Spinal cord (tissue), 9 donors: ENCODE measurements at regions not wholly inside any gene's neighbourhood (a gene's known extent, or its start where the extent isn't known, plus 50 kb on each side); places are given as distances from the start of the nearest gene placed in this dataset.

Source experiments
- DNase-seq, 6 donors: peaks; one replicate each; pipeline versions ENCODE4 v3.0.0 to v3.0.0-alpha.2; 2013 to 2015; ENCODE audit warnings: low spot score in 6 of 6, low read depth in 4 of 6
- H3K27ac ChIP-seq: one replicate; pipeline ENCODE4 v1.5.1; 2013; ENCODE audit warnings: low read depth, low read length, control low read depth
- H3K27me3 ChIP-seq: one replicate; pipeline ENCODE4 v1.6.1; 2013; ENCODE audit warnings: low read length; ENCODE audit not compliant: control insufficient read depth, insufficient read depth
- H3K36me3 ChIP-seq: one replicate; pipeline ENCODE4 v1.6.1; 2013; ENCODE audit warnings: low read length; ENCODE audit not compliant: control insufficient read depth, insufficient read depth
- H3K4me1 ChIP-seq: one replicate; pipeline ENCODE4 v1.6.1; 2013; ENCODE audit warnings: low read length; ENCODE audit not compliant: control insufficient read depth, insufficient read depth
- H3K4me3 ChIP-seq: one replicate; pipeline ENCODE4 v1.5.1; 2013; ENCODE audit warnings: low read depth, low read length, control low read depth
- H3K9me3 ChIP-seq: one replicate; pipeline ENCODE4 v1.6.1; 2013; ENCODE audit warnings: low read length; ENCODE audit not compliant: control insufficient read depth, insufficient read depth
- WGBS: methylation state at CpG from one replicate; pipeline ENCODE4 v1.1.5; 2013; ENCODE audit warnings: missing lambda C conversion rate; ENCODE audit not compliant: insufficient coverage; 5-methylcytosine and 5-hydroxymethylcytosine counted together
- donor health status: healthy.

DNA sequence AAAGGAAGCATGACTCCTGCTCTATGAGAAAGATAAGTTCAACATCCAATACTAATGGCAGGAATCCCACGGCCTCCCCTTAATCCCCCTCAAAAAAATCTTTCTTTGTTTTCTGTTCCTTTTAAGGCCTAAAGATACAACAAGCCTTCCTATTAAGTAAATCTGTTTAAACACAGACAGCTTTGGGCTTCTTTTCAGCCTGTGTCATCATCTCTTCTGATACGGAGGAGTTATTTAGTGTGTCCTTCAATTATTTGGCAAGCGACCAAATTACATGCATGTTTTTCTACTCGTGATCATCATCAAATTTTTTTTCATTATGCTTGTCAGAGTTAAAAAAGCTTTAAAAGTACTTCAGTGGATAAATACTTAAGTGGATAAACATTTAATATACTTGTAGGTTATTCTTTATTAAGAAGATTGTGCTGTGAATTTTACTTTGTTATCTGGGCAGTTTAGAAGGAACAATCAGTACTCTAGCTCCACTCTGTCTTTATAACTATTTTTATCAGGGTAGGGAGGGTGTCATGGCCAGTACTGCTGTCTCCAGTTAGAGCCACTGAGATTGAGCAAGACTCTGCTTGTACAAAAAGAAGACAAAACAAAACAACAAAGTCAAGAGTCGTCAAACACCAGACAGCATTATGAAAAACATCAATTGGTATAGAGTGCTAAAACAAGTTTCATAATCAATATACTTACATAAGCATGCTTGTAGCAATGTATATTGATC lies 210.7 kb downstream of the PRR32 start:
- Histone ChIP-seq H3K36me3 (no peaks in the 10 kb centered on the region), H3K9me3 (no peaks in the 10 kb centered on the region), H3K4me3 (no peak overlapping the region), H3K27ac (no peak overlapping the region), H3K27me3 (no peaks in the 10 kb centered on the region), H3K4me1 (no peaks in the 10 kb centered on the region)
- DNase-seq, result peak in 2 of 6 donors; percentile 1 to 2
- no CpG with 5 or more reads among the region's 5 CpGs for WGBS

GRCh38 chrX:127037159-127037558 lies 217.6 kb downstream of the PRR32 start:
- Histone ChIP-seq H3K9me3 (no peaks in the 10 kb centered on the region), H3K27ac (no peak overlapping the region), H3K27me3 (no peaks in the 10 kb centered on the region), H3K36me3 (no peaks in the 10 kb centered on the region), H3K4me3 (no peak overlapping the region), H3K4me1 (no peaks in the 10 kb centered on the region)
- WGBS, result no CpG with 5 or more reads among the region's 2 CpGs
- DNase-seq, result no peak

- no peaks in the 10 kb centered on the region for H3K4me1 ChIP-seq
- no peaks in the 10 kb centered on the region for H3K9me3 ChIP-seq
- no CpG with 5 or more reads among the region's 1 CpG for WGBS
- no peaks in the 10 kb centered on the region for H3K27me3 ChIP-seq
- H3K36me3 ChIP-seq, result no peaks in the 10 kb centered on the region
- DNase-seq, result peak in 2 of 6 donors; percentile 13 to 18
- H3K27ac ChIP-seq, result no peak overlapping the region
- H3K4me3 ChIP-seq, result no peak overlapping the region
Measured at GRCh38 chrX:127038065-127038464, 218.5 kb downstream of the PRR32 start.

- Histone ChIP-seq H3K9me3 (no peaks in the 10 kb centered on the region), H3K27me3 (no peaks in the 10 kb centered on the region), H3K4me3 (no peak overlapping the region), H3K4me1 (no peaks in the 10 kb centered on the region), H3K27ac (no peak overlapping the region), H3K36me3 (no peaks in the 10 kb centered on the region)
- DNase-seq, result no peak
- WGBS, result 60% methylated on average over 1 of the region's 3 CpGs
Measured at GRCh38 chrX:127057891-127058619, 238.5 kb downstream of the PRR32 start.

DNA sequence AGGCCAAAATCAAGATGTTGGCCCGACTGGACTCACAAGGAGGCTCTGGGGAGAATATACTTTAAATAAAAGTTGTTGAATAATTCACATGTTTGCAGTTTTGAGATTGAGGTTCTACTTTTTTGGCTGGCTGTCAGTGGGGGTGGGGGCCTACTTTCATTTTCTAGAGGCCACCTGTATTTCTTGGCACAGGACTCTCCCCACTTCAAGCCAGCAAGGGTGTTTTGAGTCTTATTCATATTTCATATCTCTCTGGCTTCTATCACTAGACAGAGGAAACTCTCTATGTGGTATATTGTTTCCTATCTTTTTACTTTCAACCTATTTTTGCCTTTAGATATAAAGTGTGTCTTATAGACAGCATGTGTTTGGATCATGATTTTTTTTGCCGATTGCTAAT lies 266.4 kb downstream of the PRR32 start:
- WGBS, result no CpG with 5 or more reads among the region's 2 CpGs
- Histone ChIP-seq H3K27ac (no peak overlapping the region), H3K27me3 (no peaks in the 10 kb centered on the region), H3K9me3 (no peaks in the 10 kb centered on the region), H3K4me3 (no peak overlapping the region), H3K4me1 (no peaks in the 10 kb centered on the region), H3K36me3 (no peaks in the 10 kb centered on the region)
- DNase-seq, result peak in 1 of 6 donors; percentile 1

DNA sequence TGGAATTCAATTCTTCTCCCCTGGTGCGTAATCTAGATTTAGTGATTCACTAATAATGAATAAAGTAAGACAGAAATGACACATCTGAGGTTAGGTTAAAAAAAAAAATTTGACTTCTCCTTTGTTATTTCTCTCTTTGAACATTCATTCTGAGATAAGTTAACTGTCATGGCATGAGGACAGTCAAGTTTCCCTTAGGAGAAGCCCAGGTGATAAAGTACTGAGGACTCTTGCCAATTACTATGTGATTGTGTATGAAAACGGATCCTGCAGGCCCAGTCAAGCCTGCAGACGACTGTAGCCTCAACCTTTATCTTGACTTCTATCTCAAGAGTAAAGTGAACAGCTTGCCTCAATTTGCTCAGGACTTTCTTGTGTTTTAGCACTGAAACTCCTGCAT lies 293.2 kb downstream of the PRR32 start:
- no peak overlapping the region for H3K27ac ChIP-seq
- H3K4me1 ChIP-seq, result no peaks in the 10 kb centered on the region
- H3K4me3 ChIP-seq, result no peak overlapping the region
- no peaks in the 10 kb centered on the region for H3K36me3 ChIP-seq
- H3K27me3 ChIP-seq, result no peaks in the 10 kb centered on the region
- peaks cover 4% of the 10 kb centered on the region for H3K9me3 ChIP-seq
- 25% methylated on average over 1 of the region's 3 CpGs for WGBS
- no peak for DNase-seq

DNA sequence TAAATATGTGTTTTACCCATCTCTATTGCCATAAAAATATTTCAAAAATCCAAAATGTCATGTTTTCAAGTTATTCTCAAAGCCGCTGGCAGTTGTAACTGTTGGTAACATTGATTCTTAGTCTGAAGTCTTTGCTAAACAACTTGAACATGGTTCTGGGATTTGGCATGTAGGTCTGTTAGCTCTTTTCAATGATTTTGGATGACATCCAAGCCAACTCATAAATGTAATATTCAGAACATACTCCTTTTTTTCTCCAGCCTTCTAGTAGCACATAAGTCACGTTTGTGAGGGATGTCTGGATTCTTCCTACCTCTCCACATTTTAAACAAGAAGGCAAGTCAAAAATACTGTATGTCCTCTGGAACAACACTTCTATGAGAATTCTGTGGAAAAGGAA lies 305.3 kb downstream of the PRR32 start:
- Histone ChIP-seq H3K27ac (no peak overlapping the region), H3K36me3 (no peaks in the 10 kb centered on the region), H3K9me3 (no peaks in the 10 kb centered on the region), H3K4me3 (no peak overlapping the region), H3K27me3 (no peaks in the 10 kb centered on the region), H3K4me1 (no peaks in the 10 kb centered on the region)
- peak in 2 of 6 donors; percentile 2 to 38 for DNase-seq
- WGBS, result no CpG with 5 or more reads among the region's 2 CpGs

DNA sequence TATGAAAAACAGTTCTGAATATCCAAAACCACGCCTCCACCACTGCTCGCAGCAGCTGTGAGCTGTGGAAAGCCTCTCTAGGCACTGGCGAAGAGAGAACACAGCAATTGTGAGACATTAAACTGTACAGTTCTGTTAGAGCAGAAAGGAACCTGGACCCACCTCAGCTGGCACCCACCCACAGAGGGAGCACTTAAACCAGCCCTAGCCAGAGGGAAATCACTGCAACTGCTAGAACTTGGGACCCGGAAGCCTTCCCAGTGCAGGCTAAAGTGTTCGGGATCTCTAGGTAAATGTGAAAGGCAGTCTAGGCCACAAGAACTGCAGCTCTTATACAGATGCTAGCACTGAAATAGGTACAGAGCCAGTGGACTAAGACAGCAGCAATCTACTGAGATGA lies 308.8 kb downstream of the PRR32 start:
- DNase-seq, result no peak
- 97% methylated on average over 3 of the region's 5 CpGs for WGBS
- Histone ChIP-seq H3K4me3 (no peak overlapping the region), H3K36me3 (no peaks in the 10 kb centered on the region), H3K27me3 (no peaks in the 10 kb centered on the region), H3K9me3 (no peaks in the 10 kb centered on the region), H3K27ac (no peak overlapping the region), H3K4me1 (no peaks in the 10 kb centered on the region)

- DNase-seq, result no peak
- no peaks in the 10 kb centered on the region for H3K27me3 ChIP-seq
- H3K36me3 ChIP-seq, result no peaks in the 10 kb centered on the region
- WGBS, result 77% methylated on average over 1 of the region's 2 CpGs
- no peaks in the 10 kb centered on the region for H3K9me3 ChIP-seq
- no peak overlapping the region for H3K27ac ChIP-seq
- H3K4me3 ChIP-seq, result no peak overlapping the region
- no peaks in the 10 kb centered on the region for H3K4me1 ChIP-seq
Measured at GRCh38 chrX:127129510-127129909, 310.0 kb downstream of the PRR32 start.

GRCh38 chrX:127138218-127138617 lies 318.7 kb downstream of the PRR32 start:
- H3K27me3 ChIP-seq, result no peaks in the 10 kb centered on the region
- H3K4me3 ChIP-seq, result no peak overlapping the region
- H3K27ac ChIP-seq, result no peak overlapping the region
- no peaks in the 10 kb centered on the region for H3K36me3 ChIP-seq
- WGBS, result no CpG with 5 or more reads among the region's 1 CpG
- no peak for DNase-seq
- H3K9me3 ChIP-seq, result no peaks in the 10 kb centered on the region
- no peaks in the 10 kb centered on the region for H3K4me1 ChIP-seq
